GM21526 (cell line): ENCODE measurements at regions not wholly inside any gene's neighbourhood (a gene's known extent, or its start where the extent isn't known, plus 50 kb on each side); places are given as distances from the start of the nearest gene placed in this dataset.
"Not testable (repeated sequence)": the region's sequence is repeated elsewhere in the genome, so short reads cannot be mapped to it uniquely, and the experiment has no call there.

Experiments
- ATAC-seq: cut with Tn5 transposase; IDR thresholded peaks from one replicate; pipeline ENCODE4 v1.9.1; 2021; ENCODE audit warnings: moderate library complexity; ENCODE audit not compliant: unreplicated experiment, low FRiP score

DNA sequence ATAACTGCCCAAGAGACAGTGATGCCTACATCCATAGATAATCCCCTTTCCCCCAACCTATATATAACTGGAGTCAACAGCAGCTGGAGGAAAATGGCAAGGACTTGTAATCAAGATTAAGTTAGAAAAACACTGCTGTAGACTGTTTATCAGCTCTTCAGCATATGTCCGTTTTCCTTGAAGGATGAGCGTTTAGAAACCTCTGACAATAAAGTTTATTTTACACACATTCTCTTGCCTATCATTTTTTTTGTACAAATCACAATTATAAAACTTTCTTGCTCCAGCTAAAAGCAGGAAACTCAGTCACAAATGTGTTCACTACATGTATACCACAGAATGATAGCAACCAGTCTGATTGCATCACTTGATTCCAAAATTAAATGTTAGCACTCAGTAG, 50.8 kb downstream of the PPIAL4G start:
- not testable (repeated sequence) for ATAC-seq

DNA sequence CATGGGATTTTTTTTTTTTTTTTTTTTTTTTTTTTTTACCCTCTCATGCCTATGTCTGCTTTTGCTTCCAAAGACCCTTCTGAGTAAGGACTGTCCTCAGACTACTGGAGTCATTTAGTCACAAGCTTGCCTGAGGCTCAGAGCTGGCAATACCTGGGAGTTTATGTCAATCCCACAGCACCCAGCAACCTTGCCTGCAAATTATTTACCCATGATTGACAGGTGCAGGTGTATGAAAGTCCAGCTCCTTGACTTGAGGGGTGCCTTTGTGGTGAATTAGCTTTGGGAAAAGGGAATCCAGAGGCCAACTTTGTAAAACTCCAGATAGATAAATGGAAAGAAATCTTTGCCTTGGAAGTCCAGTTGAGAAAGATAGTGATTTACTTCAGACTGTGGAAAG, 53.2 kb downstream of the PPIAL4G start:
- not testable (repeated sequence) for ATAC-seq

- ATAC-seq: not testable (repeated sequence)
Observed at GRCh38 chr1:148426940-148427611, 56.0 kb downstream of the PPIAL4G start.

- not testable (repeated sequence) for ATAC-seq
Observed at GRCh38 chr1:148426385-148426784, 56.7 kb downstream of the PPIAL4G start.

DNA sequence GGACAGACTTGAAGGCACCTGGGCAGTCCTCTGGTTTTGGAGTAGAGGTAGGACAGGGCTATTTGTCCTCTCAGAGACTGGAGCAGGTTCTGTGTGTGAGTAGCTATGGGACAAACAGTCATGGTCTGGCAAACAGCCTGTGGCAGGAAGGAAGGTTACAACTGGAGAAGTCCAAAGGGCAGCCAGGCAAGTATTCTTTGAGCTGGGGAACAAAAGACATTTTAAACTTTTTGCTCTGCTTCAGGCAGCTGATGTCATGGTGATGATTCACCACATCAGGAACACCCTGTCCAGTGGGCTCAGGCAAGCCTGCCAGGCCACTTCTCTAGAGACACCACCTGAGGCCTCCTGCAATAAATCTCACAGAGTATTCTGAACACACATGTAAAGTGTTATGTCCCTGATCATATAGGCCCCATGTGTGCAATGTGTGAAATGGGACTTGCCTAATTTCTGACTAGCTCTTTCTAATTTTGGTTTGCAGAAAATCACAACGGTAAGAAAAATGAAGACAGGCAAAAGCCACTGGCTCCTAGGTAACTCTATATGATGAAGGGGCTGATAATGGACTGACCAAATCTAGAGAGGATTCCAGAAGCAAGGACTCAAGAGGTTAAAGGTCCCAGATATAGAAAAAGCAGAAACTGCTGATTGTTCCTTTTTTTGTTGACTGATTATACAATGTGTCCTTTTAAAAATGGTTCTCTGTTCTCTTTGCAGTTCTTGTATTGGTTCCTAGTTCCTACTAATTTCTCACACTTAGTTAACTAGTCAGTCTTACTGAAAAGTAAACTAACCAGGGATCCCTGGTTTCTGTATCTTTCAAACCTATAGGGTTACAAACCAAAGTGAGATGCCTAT, 58.7 kb downstream of the PPIAL4G start:
- not testable (repeated sequence) for ATAC-seq

GRCh38 chr1:148422921-148423320, 60.2 kb downstream of the PPIAL4G start:
- ATAC-seq: not testable (repeated sequence)

DNA sequence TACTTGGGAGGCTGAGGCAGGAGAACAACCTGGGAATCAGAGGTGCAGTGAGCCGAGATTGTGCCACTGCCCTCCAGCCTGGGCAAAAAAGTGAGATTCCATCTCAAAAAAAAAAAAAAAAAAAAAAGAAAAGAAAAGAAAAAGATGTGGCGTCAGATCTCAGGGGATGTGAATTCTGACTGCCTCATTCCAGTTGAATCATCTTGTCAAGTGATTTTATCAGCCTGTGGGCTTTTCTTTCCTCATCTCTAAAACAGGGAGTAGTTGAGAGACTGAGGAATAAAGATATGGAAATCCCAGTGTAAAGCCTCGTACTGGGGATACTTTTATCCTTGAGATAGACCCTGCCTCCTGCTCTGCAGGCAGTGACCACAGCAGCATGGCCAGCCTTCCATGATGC, 65.9 kb downstream of the PPIAL4G start:
- ATAC-seq: not testable (repeated sequence)

DNA sequence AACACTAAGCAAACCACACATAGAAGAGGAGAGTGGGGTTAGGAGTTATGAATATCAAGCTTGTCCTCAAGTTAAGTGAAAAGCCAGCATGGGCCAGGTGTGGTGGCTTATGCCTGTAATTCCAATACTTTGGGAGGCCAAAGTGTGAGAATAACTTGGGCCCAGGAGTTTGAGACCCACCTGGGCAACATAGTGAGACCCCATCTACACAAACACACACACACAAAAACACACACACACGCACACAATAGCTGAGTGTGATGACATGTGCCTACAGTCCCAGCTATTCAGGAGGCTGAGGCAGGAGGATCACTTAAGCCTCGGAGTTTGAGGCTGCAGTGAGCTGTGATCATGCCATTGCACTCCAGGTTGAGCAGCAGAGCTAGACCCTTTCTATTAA, 69.7 kb downstream of the PPIAL4G start:
- not testable (repeated sequence) for ATAC-seq

DNA sequence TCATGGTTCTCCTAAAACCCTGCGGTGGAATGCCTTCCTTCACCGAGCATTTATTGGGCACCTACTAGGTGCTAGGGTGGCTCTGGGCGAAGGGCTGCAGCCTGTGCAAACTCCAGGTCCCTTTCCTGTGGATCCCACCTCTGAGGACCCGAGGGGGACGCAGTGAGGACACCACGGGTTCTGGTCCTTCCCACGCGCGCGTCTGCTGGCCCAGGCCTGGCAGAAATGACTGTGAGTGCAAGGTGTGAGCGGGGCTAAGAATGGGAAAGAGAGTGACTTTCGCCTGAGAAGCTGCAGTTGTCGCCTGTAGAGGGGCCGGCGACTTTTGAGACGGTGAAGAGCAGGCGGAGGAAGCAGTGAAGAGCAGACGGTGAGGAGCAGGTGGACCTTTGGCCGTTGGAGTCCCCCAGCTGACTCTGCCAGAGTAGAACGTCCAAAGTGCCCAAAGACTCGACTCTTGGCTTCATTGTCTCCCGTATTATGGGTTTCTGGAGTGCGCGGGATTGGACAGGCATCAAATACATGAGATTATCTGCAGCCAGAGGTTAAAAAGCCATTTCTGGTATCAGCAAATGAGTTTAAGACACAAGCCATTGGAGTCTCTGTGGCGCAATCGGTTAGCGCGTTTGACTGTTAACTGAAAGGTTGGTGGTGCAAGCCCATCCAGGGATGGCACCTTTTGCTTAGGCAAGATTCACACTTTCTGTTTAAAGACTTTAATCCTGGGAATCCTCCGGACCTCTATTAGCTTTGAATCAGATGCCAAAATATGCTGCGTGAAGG, 78.1 kb downstream of the PPIAL4G start:
- not testable (repeated sequence) for ATAC-seq

GRCh38 chr1:148403925-148404324, 79.2 kb downstream of the PPIAL4G start:
- ATAC-seq: not testable (repeated sequence)

- ATAC-seq: not testable (repeated sequence)
Observed at GRCh38 chr1:148403085-148403456, 80.0 kb downstream of the PPIAL4G start.

DNA sequence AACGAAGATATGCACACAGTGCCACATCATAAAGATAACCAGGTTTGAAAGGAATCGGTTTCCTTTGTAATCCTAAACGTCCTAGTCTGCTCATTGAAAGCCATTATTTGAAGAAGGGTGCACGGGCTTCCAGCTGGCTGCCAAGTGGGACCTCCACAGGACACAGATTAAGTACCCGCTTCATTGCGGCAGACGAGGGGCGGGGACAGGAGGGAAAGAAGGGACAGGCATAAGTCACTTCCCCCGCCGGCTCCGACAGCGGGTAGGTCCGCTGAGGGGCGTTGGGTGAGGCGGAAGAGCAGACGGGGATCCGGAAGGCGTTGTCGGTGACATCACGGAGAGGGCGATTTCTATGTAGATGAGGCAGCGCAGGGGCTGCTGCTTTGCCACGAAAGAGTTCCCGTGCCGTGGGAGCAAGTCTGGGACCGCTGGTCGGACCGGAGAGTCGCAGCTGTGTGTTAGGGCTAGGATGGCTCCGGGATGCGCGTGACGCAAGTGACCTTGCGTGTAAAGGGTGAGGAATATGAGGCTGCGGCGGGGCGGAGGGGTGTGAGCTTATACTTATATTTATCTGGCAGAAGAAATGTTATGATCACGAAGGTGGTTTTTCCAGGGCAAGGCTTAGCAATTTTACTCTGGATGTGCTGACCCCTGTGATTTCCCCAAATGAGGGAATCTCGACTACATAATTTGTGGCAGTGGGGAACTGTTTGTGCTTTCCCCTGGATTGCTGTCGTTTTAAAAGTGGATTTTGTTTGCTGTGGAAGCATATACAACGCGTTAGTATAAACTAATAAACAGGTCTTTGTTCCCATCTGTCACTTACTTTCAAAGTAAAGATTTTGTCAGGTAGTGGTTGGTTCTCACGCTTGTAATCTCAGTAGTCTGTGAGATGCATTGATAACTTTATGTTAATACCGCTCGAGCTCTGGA, 80.7 kb downstream of the PPIAL4G start:
- peak; percentile 88 for ATAC-seq

GRCh38 chr1:148397516-148397915, 85.6 kb downstream of the PPIAL4G start:
- ATAC-seq: not testable (repeated sequence)

DNA sequence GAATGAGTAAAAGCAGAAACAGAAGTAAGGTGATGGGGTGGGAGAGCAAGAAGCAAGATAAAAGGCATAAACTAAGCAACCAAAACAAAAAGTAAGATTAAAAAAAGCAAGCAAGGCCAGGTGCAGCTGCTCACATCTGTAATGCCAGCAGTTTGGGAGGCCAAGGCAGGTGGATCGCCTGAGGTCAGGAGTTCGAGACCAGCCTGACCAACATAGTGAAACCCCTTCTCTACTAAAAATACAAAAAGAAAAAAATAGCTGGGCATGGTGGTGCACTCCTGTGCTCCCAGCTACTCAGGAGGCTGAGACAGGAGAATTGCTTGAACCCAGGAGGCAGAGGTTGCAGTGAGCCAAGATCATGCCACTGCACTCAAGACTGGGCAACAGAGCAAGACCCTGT, 90.6 kb downstream of the PPIAL4G start:
- not testable (repeated sequence) for ATAC-seq

DNA sequence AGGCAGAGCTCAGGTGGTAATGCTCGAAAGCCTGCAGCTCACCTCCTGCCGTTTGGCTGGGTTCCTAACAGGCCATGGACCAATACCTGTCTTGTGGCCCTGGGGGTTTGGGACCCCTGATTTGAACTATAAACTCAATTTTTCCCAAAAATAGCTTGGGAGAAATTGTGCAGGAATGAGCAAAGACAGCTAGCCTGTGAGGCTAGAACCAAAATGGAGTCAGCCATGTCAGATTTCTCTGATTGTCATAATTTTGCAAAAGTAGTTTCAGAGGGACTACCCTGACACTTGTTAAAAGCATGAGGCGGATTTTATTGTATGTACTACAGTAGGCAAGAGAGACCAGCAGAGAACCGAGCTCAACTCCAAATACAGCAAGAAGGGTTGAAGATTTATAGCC, 91.8 kb downstream of the PPIAL4G start:
- not testable (repeated sequence) for ATAC-seq

DNA sequence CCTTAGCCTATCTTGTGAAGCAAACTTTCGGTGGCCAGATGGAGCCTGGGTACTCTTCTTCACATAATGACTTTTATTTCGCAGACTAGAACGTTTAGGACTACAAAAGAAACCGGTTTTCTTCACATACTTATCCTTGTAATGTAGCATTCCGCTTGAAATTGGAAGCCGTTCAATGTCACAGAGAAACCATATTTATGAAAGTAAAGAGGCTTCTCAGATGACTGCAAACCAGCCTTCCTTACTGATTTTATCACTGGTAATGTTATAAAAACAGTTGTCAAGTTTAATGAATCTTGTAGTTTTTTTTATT, 94.1 kb downstream of the PPIAL4G start:
- ATAC-seq: no peak

- ATAC-seq: no peak
Observed at GRCh38 chr1:148388260-148389026, 94.7 kb downstream of the PPIAL4G start.

DNA sequence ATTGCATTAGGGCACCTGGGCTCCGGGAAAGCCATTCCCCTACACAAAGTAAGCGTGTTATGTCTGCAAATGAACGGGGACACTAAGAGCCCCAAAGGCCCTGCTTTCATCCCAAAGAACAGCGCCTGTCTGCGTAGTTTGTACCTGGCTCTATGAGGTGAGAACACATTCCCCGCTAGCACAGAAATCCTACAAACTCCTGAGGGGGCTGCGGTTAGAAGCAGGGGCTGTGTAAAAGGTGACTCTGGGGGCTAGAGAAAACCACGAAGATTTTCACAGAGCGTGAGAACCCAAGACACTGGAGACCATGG, 95.2 kb downstream of the PPIAL4G start:
- not testable (repeated sequence) for ATAC-seq

- ATAC-seq: not testable (repeated sequence)
Observed at GRCh38 chr1:148387122-148387948, 95.8 kb downstream of the PPIAL4G start.
